ENCODE measurements at regions not wholly inside any gene's neighbourhood (a gene's known extent, or its start where the extent isn't known, plus 50 kb on each side); places are given as distances from the start of the nearest gene placed in this dataset.

GRCh38 chr4:4771160-4771559 is 88.3 kb upstream of the MSX1 start:
- no peak for DNase-seq

- no peak for DNase-seq
Measured at GRCh38 chr4:4770610-4771009, 88.9 kb upstream of the MSX1 start.

GRCh38 chr4:4766564-4766963 is 92.9 kb upstream of the MSX1 start:
- DNase-seq = no peak

- DNase-seq = no peak
Measured at GRCh38 chr4:4765811-4766210, 93.7 kb upstream of the MSX1 start.

GRCh38 chr4:4764558-4764905 is 94.9 kb upstream of the MSX1 start:
- DNase-seq = no peak

GRCh38 chr4:4763822-4764557 is 95.5 kb upstream of the MSX1 start:
- no peak for DNase-seq

GRCh38 chr4:4762909-4763821 is 96.3 kb upstream of the MSX1 start:
- DNase-seq = no peak

- DNase-seq = no peak
Measured at GRCh38 chr4:4762300-4762699, 97.2 kb upstream of the MSX1 start.

GRCh38 chr4:4761128-4761982 is 98.1 kb upstream of the MSX1 start:
- no peak for DNase-seq

- no peak for DNase-seq
Measured at GRCh38 chr4:4759883-4760282, 99.6 kb upstream of the MSX1 start.

GRCh38 chr4:4759232-4759631 is 100.2 kb upstream of the MSX1 start:
- DNase-seq = no peak

GRCh38 chr4:4758681-4759080 is 100.8 kb upstream of the MSX1 start:
- DNase-seq = no peak

GRCh38 chr4:4755306-4755705 is 104.2 kb upstream of the MSX1 start:
- no peak for DNase-seq

- DNase-seq = no peak
Measured at GRCh38 chr4:4754641-4755040, 104.8 kb upstream of the MSX1 start.

GRCh38 chr4:4753643-4754042 is 105.8 kb upstream of the MSX1 start:
- DNase-seq = no peak

GRCh38 chr4:4752576-4753401 is 106.7 kb upstream of the MSX1 start:
- DNase-seq = no peak

- no peak for DNase-seq
Measured at GRCh38 chr4:4752025-4752424, 107.4 kb upstream of the MSX1 start.

- DNase-seq = no peak
Measured at GRCh38 chr4:4750187-4750586, 109.3 kb upstream of the MSX1 start.

- no peak for DNase-seq
Measured at GRCh38 chr4:4749137-4749536, 110.3 kb upstream of the MSX1 start.

- DNase-seq = no peak
Measured at GRCh38 chr4:4746444-4746843, 113.0 kb upstream of the MSX1 start.

- no peak for DNase-seq
Measured at GRCh38 chr4:4740071-4740470, 119.4 kb upstream of the MSX1 start.

- DNase-seq = no peak
Measured at GRCh38 chr4:4735870-4736269, 123.6 kb upstream of the MSX1 start.
